ENCODE measurements at regions not wholly inside any gene's neighbourhood (a gene's known extent, or its start where the extent isn't known, plus 50 kb on each side); places are given as distances from the start of the nearest gene placed in this dataset.

GRCh38 chr13:59144700-59145099, 1019.0 kb downstream of the DIAPH3 start (continued):
- no peak for TF ChIP-seq REST (IDR thresholded peaks at IDR 0.05; ENCODE audit: unreplicated experiment)
- TF ChIP-seq JUNB (IDR thresholded peaks at IDR 0.05; ENCODE audit: unreplicated experiment) = no peak
- no peak for TF ChIP-seq CREB1 (CRISPR knock-in tag; IDR thresholded peaks at IDR 0.05; ENCODE audit: low read depth)
- TF ChIP-seq NANOG (IDR thresholded peaks at IDR 0.05; ENCODE audit: borderline replicate concordance) = no peak
- TF ChIP-seq EZH2 (IDR thresholded peaks at IDR 0.05; ENCODE audit: low read depth, unreplicated experiment) = no peak

- no peak overlapping the region for H3K4me3 Mint-ChIP-seq
- no peak overlapping the region; the same call in 1 of the 2 replicates for H2AFZ ChIP-seq
- H3K36me3 Mint-ChIP-seq (ENCODE audit: low read depth) = no peaks in the 10 kb centered on the region
- H3K9me3 Mint-ChIP-seq = no peaks in the 10 kb centered on the region
- H3K4me3 ChIP-seq = no peak overlapping the region
- no peaks in the 10 kb centered on the region for H3K79me2 ChIP-seq (replicated peaks; ENCODE audit: insufficient read depth)
- H4K20me1 ChIP-seq (replicated peaks; ENCODE audit: insufficient read depth) = no peaks in the 10 kb centered on the region
- no peak overlapping the region for H3K27ac Mint-ChIP-seq
- DNase-seq (ENCODE audit: low spot score) = no peak
- no peak for ATAC-seq
- H3K9me2 ChIP-seq (ENCODE audit: insufficient read depth) = no peaks in the 10 kb centered on the region
- TF ChIP-seq ZNF462 (CRISPR knock-in tag; IDR thresholded peaks at IDR 0.05) (no peak), CREB1 (CRISPR knock-in tag; IDR thresholded peaks at IDR 0.05; ENCODE audit: low read depth) (no peak), EZH2phosphoT487 (IDR thresholded peaks at IDR 0.05; ENCODE audit: unreplicated experiment) (no peak), STAT1 (IDR thresholded peaks at IDR 0.05; ENCODE audit: unreplicated experiment) (no peak), ZNF331 (CRISPR knock-in tag; IDR thresholded peaks at IDR 0.05; ENCODE audit: low read depth) (no peak), EZH2 (IDR thresholded peaks at IDR 0.05; ENCODE audit: low read depth, unreplicated experiment) (no peak)
- no peaks in the 10 kb centered on the region for H3K36me3 ChIP-seq (ENCODE audit: insufficient read depth)
- H3K27me3 Mint-ChIP-seq (ENCODE audit: insufficient read depth, low read depth, poor library complexity) = peaks cover 1% of the 10 kb centered on the region
- H3K27me3 ChIP-seq (ENCODE audit: insufficient read depth) = no peaks in the 10 kb centered on the region
- H3K4me2 ChIP-seq = no peak overlapping the region
- H3K4me1 ChIP-seq (ENCODE audit: insufficient read depth) = no peaks in the 10 kb centered on the region
- no peaks in the 10 kb centered on the region for H3F3A ChIP-seq (replicated peaks; ENCODE audit: low read depth)
- no peaks in the 10 kb centered on the region for H3K4me1 Mint-ChIP-seq
- H3K27ac ChIP-seq (ENCODE audit: low read depth) = no peak overlapping the region
These were observed 1018.3 kb downstream of the DIAPH3 start for GRCh38 chr13:59145381-59145780.

Measured in GM23338 (cell line).